Keratinocyte (primary cell): ENCODE measurements at regions not wholly inside any gene's neighbourhood (a gene's known extent, or its start where the extent isn't known, plus 50 kb on each side); places are given as distances from the start of the nearest gene placed in this dataset.

ENCODE experiments used
- DNase-seq: peaks from one replicate; pipeline ENCODE4 v3.0.0-alpha.2; 2011; ENCODE audit warnings: low read depth, missing footprints, low spot score
- FAIRE-seq: peaks from 2 replicates; lab custom pipeline; 2011; peaks lifted over from hg19 to GRCh38; lab: Jason Lieb, UNC
- H2AFZ ChIP-seq: 2 replicates; pipeline ENCODE4 v1.6.0; 2012; ENCODE audit warnings: low read length, control low read depth, inconsistent platforms; ENCODE audit not compliant: control insufficient read depth
- H3K27ac ChIP-seq: 2 replicates; pipeline ENCODE4 v1.5.1; 2011; ENCODE audit warnings: low read length; ENCODE audit not compliant: control insufficient read depth, insufficient read depth
- H3K27me3 ChIP-seq: 3 replicates; pipeline ENCODE4 v1.6.0; 2011; ENCODE audit warnings: low read length; ENCODE audit not compliant: control insufficient read depth, insufficient read depth; ENCODE audit errors: extremely low read depth
- H3K36me3 ChIP-seq, 2 experiments: 2 replicates in 1 of 2; 3 replicates in 1 of 2; pipeline ENCODE4 v1.5.1; 2011; ENCODE audit warnings: low read length in 2 of 2, mild to moderate bottlenecking in 1 of 2; ENCODE audit not compliant: control insufficient read depth in 2 of 2, insufficient read depth in 2 of 2; ENCODE audit errors: extremely low read depth in 1 of 2
- H3K4me1 ChIP-seq: 3 replicates; pipeline ENCODE4 v1.5.1; 2011; ENCODE audit warnings: low read length; ENCODE audit not compliant: control insufficient read depth, insufficient read depth; ENCODE audit errors: extremely low read depth
- H3K4me2 ChIP-seq: 3 replicates; pipeline ENCODE4 v1.6.0; 2011; ENCODE audit warnings: low read depth, low read length; ENCODE audit not compliant: control insufficient read depth, insufficient read depth; ENCODE audit errors: extremely low read depth
- H3K4me3 ChIP-seq, 3 experiments: fragments of 200-600 bp in 1 of 3; sonication (generic) in 1 of 3; 2 replicates in 2 of 3; 3 replicates in 1 of 3; pipeline ENCODE4 v1.5.1; 2011 to 2016; ENCODE audit warnings: low read length in 3 of 3, mild to moderate bottlenecking in 3 of 3, control low read depth in 2 of 3, inconsistent platforms in 1 of 3, low read depth in 1 of 3, mixed read lengths in 1 of 3, mixed run types in 1 of 3, moderate library complexity in 1 of 3; ENCODE audit not compliant: control insufficient read depth in 2 of 3, insufficient read depth in 2 of 3; ENCODE audit errors: extremely low read depth in 1 of 3
- H3K79me2 ChIP-seq: 2 replicates; pipeline ENCODE4 v1.6.0; 2012; ENCODE audit warnings: low read length; ENCODE audit not compliant: control insufficient read depth, insufficient read depth
- H3K9ac ChIP-seq: 3 replicates; pipeline ENCODE4 v1.6.0; 2011; ENCODE audit warnings: low read length; ENCODE audit not compliant: control insufficient read depth, insufficient read depth; ENCODE audit errors: extremely low read depth
- H3K9me1 ChIP-seq: 3 replicates; pipeline ENCODE4 v1.6.0; 2011; ENCODE audit warnings: low read length; ENCODE audit not compliant: control insufficient read depth, insufficient read depth; ENCODE audit errors: extremely low read depth
- H3K9me3 ChIP-seq: 2 replicates; pipeline ENCODE4 v1.5.1; 2012; ENCODE audit warnings: low read depth, low read length; ENCODE audit not compliant: control insufficient read depth
- H4K20me1 ChIP-seq: 3 replicates; pipeline ENCODE4 v1.6.0; 2011; ENCODE audit warnings: low read length; ENCODE audit not compliant: control insufficient read depth, insufficient read depth; ENCODE audit errors: extremely low read depth
- CTCF ChIP-seq, 3 experiments: IDR thresholded peaks in 1 of 3; conservative IDR thresholded peaks in 1 of 3; optimal IDR thresholded peaks in 1 of 3; 2 replicates in 2 of 3; 3 replicates in 1 of 3; pipeline versions ENCODE3 to v1.5.1; 2011; ENCODE audit warnings: low read length in 3 of 3, mild to moderate bottlenecking in 3 of 3, moderate library complexity in 2 of 3, control low read depth in 1 of 3, inconsistent platforms in 1 of 3; ENCODE audit not compliant: insufficient read depth in 2 of 3; ENCODE audit errors: extremely low read depth in 1 of 3
- EZH2 ChIP-seq: IDR thresholded peaks from one replicate; pipeline ENCODE4 v1.6.1; 2012; ENCODE audit warnings: inconsistent platforms, mild to moderate bottlenecking, low read length, moderate library complexity
- dilution Hi-C: fragments of 300-500 bp; cut with MboI; formaldehyde crosslinking; loops from one replicate; pipeline ENCODE4 v1.7.0; 2020; ENCODE audit warnings: low sequenced_read_pairs; ENCODE audit not compliant: extremely low pct_ligation_motif_present

GRCh38 chr15:26374806-26375205 lies 398.1 kb downstream of the GABRB3 start:
- Histone ChIP-seq H4K20me1 (no peaks in the 10 kb centered on the region), H3K9me3 (peaks cover 4% of the 10 kb centered on the region), H3K4me3 (no peak overlapping the region), H3K9ac (no peak overlapping the region), H3K27ac (no peak overlapping the region), H3K36me3 (no peaks in the 10 kb centered on the region), H3K4me2 (no peak overlapping the region), H3K9me1 (no peaks in the 10 kb centered on the region), H3K79me2 (no peaks in the 10 kb centered on the region), H2AFZ (no peak overlapping the region), H3K4me1 (no peaks in the 10 kb centered on the region), H3K27me3 (no peaks in the 10 kb centered on the region)
- TF ChIP-seq CTCF (optimal IDR thresholded peaks at IDR 0.05 in 1 of 3, IDR thresholded peaks at IDR 0.05 in 1 of 3, conservative IDR thresholded peaks at IDR 0.05 in 1 of 3; ENCODE audit: extremely low read depth in 1 of 3, insufficient read depth in 2 of 3, low read length in 3 of 3) (no peak), EZH2 (no peak)
- DNase-seq: no peak
- no peak for FAIRE-seq
- dilution Hi-C loops: no loop called here

- Histone ChIP-seq H4K20me1 (no peaks in the 10 kb centered on the region), H3K4me1 (no peaks in the 10 kb centered on the region), H3K9me1 (no peaks in the 10 kb centered on the region), H2AFZ (no peak overlapping the region), H3K27ac (no peak overlapping the region), H3K36me3 (no peaks in the 10 kb centered on the region), H3K4me2 (no peak overlapping the region), H3K9me3 (peaks cover 4% of the 10 kb centered on the region), H3K4me3 (no peak overlapping the region), H3K79me2 (no peaks in the 10 kb centered on the region), H3K27me3 (no peaks in the 10 kb centered on the region), H3K9ac (no peak overlapping the region)
- DNase-seq: no peak
- TF ChIP-seq EZH2 (no peak), CTCF (optimal IDR thresholded peaks at IDR 0.05 in 1 of 3, IDR thresholded peaks at IDR 0.05 in 1 of 3, conservative IDR thresholded peaks at IDR 0.05 in 1 of 3; ENCODE audit: extremely low read depth in 1 of 3, insufficient read depth in 2 of 3, low read length in 3 of 3) (no peak)
- dilution Hi-C loops: no loop called here
- no peak for FAIRE-seq
Measured at GRCh38 chr15:26372706-26373105, 400.2 kb downstream of the GABRB3 start.
